ENCODE measurements at regions not wholly inside any gene's neighbourhood (a gene's known extent, or its start where the extent isn't known, plus 50 kb on each side); places are given as distances from the start of the nearest gene placed in this dataset.

DNA sequence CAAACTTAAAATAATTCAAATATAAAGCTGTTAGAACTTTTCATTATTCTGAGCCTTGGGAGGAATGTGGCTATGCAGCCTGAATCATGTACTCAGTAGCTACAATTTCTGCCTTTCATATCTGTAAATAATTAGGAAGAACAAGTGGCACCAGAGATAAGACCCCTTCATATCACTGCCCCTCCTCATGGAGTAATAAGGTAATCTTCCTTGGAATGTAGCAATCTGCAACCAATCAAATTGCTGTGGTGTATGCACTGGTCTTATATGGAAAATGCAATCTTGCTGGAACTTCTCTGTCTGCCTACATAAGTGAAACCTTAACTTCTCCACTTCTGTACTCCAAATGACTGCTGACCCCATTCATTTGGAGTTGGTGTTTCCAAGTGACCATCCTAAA is 104.4 kb upstream of the VANGL1 start:
- TF ChIP-seq EZH2 (IDR thresholded peaks at IDR 0.05) = no peak
- TF ChIP-seq POLR2AphosphoS5 (IDR thresholded peaks at IDR 0.05; ENCODE audit: borderline replicate concordance, low read depth, low read length) = no peak
- TF ChIP-seq FOXP2 (optimal IDR thresholded peaks at IDR 0.05; ENCODE audit: control extremely low read depth, extremely low read length, insufficient read depth) = no peak
